K562 (cell line): ENCODE measurements at regions not wholly inside any gene's neighbourhood (a gene's known extent, or its start where the extent isn't known, plus 50 kb on each side); places are given as distances from the start of the nearest gene placed in this dataset.

Experiments used
- ATAC-seq: fragments of 200-7000 bp; cut with Tn5 transposase; 3 replicates; pipeline ENCODE4 v1.9.1; 2020; ENCODE audit warnings: moderate library complexity
- BruUV-seq: library from RNA; stranded (reverse); fragments of 400-500 nt; replicated peaks from 2 replicates; lab custom pipeline; 2021; lab: Mats Ljungman, UMichigan
- CTCF ChIA-PET: fragments of 300-600 bp; formaldehyde crosslinking; extraction: SDS; loops from one replicate; lab custom pipeline; 2021; ENCODE audit warnings: low intra/inter-chr PET ratio; lab: Yijun Ruan, JAX
- POLR2A ChIA-PET: fragments of 300-600, 350-650 bp; sonication (Branson Sonifier 250); formaldehyde crosslinking; extraction: SDS; loops from one replicate; lab custom pipeline; 2021; ENCODE audit warnings: antibody characterized with exemption, inconsistent platforms; lab: Yijun Ruan, JAX
- DNase-seq, 4 experiments: peaks; one replicate each; pipeline versions ENCODE4 v3.0.0 to v3.0.0-alpha.2; 2011 to 2018; ENCODE audit warnings: low spot score in 3 of 4, mixed read lengths in 3 of 4; ENCODE audit errors: extremely low read depth in 1 of 4
- FAIRE-seq: peaks from 2 replicates; lab custom pipeline; 2011; peaks lifted over from hg19 to GRCh38; lab: Jason Lieb, UNC
- H2AFZ ChIP-seq: 2 replicates; pipeline ENCODE4 v1.6.0; 2011; ENCODE audit warnings: low read depth, low read length, control low read depth, inconsistent platforms
- H3K27ac ChIP-seq: fragments of 200-600 bp; 3 replicates; pipeline ENCODE4 v1.8.0; 2011; ENCODE audit warnings: low read depth, mild to moderate bottlenecking, control low read depth, inconsistent platforms, low read length, moderate library complexity, mixed read lengths; ENCODE audit errors: extremely low read depth
- H3K27me3 ChIP-seq, 2 experiments: fragments of 300-600 bp in 1 of 2; 2 replicates in 1 of 2; 3 replicates in 1 of 2; pipeline versions ENCODE4 v1.6.0 to v1.8.0; 2011; ENCODE audit warnings: inconsistent platforms in 2 of 2, low read length in 2 of 2, mild to moderate bottlenecking in 1 of 2, mixed read lengths in 1 of 2, moderate library complexity in 1 of 2; ENCODE audit not compliant: control insufficient read depth in 2 of 2, insufficient read depth in 2 of 2
- H3K36me3 ChIP-seq: fragments of 300-600 bp; 3 replicates; pipeline ENCODE4 v1.8.0; 2011; ENCODE audit warnings: mild to moderate bottlenecking, low read length, inconsistent platforms; ENCODE audit not compliant: control insufficient read depth, insufficient read depth
- H3K4me1 ChIP-seq, 2 experiments: fragments of 200-600 bp in 1 of 2; replicated peaks in 1 of 2; 2 replicates in 1 of 2; 3 replicates in 1 of 2; pipeline versions ENCODE4 v1.5.1 to v1.8.0; 2011; ENCODE audit warnings: inconsistent platforms in 2 of 2, low read length in 2 of 2, mild to moderate bottlenecking in 1 of 2, mixed read lengths in 1 of 2, moderate library complexity in 1 of 2; ENCODE audit not compliant: control insufficient read depth in 2 of 2, insufficient read depth in 2 of 2
- H3K4me2 ChIP-seq: 2 replicates; pipeline ENCODE4 v1.6.1; 2011; ENCODE audit warnings: low read length, control low read depth, inconsistent platforms, mixed read lengths; ENCODE audit not compliant: insufficient read depth
- H3K4me3 ChIP-seq: fragments of 200-600 bp; sonication (generic), shearing (Covaris generic); 2 replicates; pipeline ENCODE4 v1.5.1; 2016; ENCODE audit warnings: control low read depth, inconsistent platforms
- H3K79me2 ChIP-seq: fragments of 200-600 bp; 3 replicates; pipeline ENCODE4 v1.8.0; 2011; ENCODE audit warnings: low read length, inconsistent platforms; ENCODE audit not compliant: control insufficient read depth, insufficient read depth
- H3K9ac ChIP-seq, 2 experiments: 2 replicates each; pipeline versions ENCODE4 v1.6.0 to v1.6.1; 2011; ENCODE audit warnings: low read depth in 2 of 2, low read length in 2 of 2, control low read depth in 1 of 2, inconsistent platforms in 1 of 2, mild to moderate bottlenecking in 1 of 2, mixed read lengths in 1 of 2; ENCODE audit not compliant: insufficient read depth in 1 of 2
- H3K9me1 ChIP-seq: one replicate; pipeline ENCODE4 v1.6.0; 2011; ENCODE audit warnings: inconsistent platforms, mild to moderate bottlenecking, low read length, moderate library complexity; ENCODE audit not compliant: control insufficient read depth, insufficient read depth
- H3K9me3 ChIP-seq: replicated peaks from 2 replicates; pipeline ENCODE4 v1.5.1; 2011; ENCODE audit warnings: low read depth, low read length, inconsistent platforms; ENCODE audit not compliant: control insufficient read depth, insufficient read depth
- H4K20me1 ChIP-seq: replicated peaks from 2 replicates; pipeline ENCODE4 v1.6.1; 2011; ENCODE audit warnings: low read length, inconsistent platforms, mixed read lengths; ENCODE audit not compliant: control insufficient read depth, insufficient read depth
- ASH1L ChIP-seq: fragments of 450-650 bp; IDR thresholded peaks from 2 replicates; pipeline ENCODE4 v1.6.1; 2018; ENCODE audit warnings: borderline replicate concordance, mild to moderate bottlenecking, low read depth; ENCODE audit not compliant: partially characterized antibody
- CBX1 ChIP-seq: sonication (generic); IDR thresholded peaks from 2 replicates; pipeline ENCODE4 v1.6.1; 2016; ENCODE audit warnings: antibody characterized with exemption, low read depth, mild to moderate bottlenecking
- GATAD2A ChIP-seq: fragments of 450-650 bp; IDR thresholded peaks from 2 replicates; pipeline ENCODE4 v1.6.1; 2017
- HOXB6 ChIP-seq: fragments of 250-450 bp; sonication (Bioruptor Pico); IDR thresholded peaks from 2 replicates; pipeline ENCODE4 v1.5.1; 2022; ENCODE audit warnings: mild to moderate bottlenecking, borderline replicate concordance
- RBM15 ChIP-seq: fragments of 200-400 bp; formaldehyde crosslinking; IDR thresholded peaks from 2 replicates; pipeline ENCODE4 v1.6.1; 2018; ENCODE audit warnings: mild to moderate bottlenecking, low read length, moderate library complexity; ENCODE audit not compliant: insufficient read depth
- RBM25 ChIP-seq: fragments of 200-400 bp; formaldehyde crosslinking; IDR thresholded peaks from 2 replicates; pipeline ENCODE4 v1.6.1; 2018; ENCODE audit warnings: low read length, low read depth, moderate library complexity; ENCODE audit not compliant: severe bottlenecking
- STAT5B ChIP-seq: fragments of 250-450 bp; sonication (Bioruptor Pico); IDR thresholded peaks from 2 replicates; pipeline ENCODE4 v1.8.0; 2021; ENCODE audit warnings: mild to moderate bottlenecking, inconsistent platforms
- YBX1 ChIP-seq: fragments of 450-650 bp; IDR thresholded peaks from 2 replicates; pipeline ENCODE4 v1.7.1; 2016; ENCODE audit warnings: mild to moderate bottlenecking
- ZNF140 ChIP-seq: fragments of 250-450 bp; sonication (Bioruptor Pico); IDR thresholded peaks from 2 replicates; pipeline ENCODE4 v1.8.0; 2021; ENCODE audit warnings: moderate library complexity, mild to moderate bottlenecking, inconsistent platforms
- WGBS: fragments of 100-300 bp; shearing (Covaris generic); methylation state at CpG from one replicate; pipeline ENCODE4 v1.1.6; 2016; ENCODE audit warnings: low coverage, mixed read lengths; ENCODE audit not compliant: insufficient coverage; ENCODE audit errors: missing lambda C conversion rate; 5-methylcytosine and 5-hydroxymethylcytosine counted together
- in situ Hi-C: fragments of 300-500 bp; cut with MboI; formaldehyde crosslinking; loops from 4 replicates; pipeline ENCODE4 v1.15.0; 2018; ENCODE audit warnings: inconsistent platforms, mixed read lengths
- intact Hi-C: fragments of 100-400 bp; cut with micrococcal nuclease; formaldehyde crosslinking; loops from 2 replicates; pipeline ENCODE4 v1.14.2; 2022
- TF ChIP-seq, protein P1 (sequence below): IDR thresholded peaks from 3 replicates; pipeline ENCODE4 v1.6.1; 2011; ENCODE audit warnings: borderline replicate concordance, mild to moderate bottlenecking; ENCODE audit not compliant: insufficient read length, insufficient read depth
- TF ChIP-seq, protein P2 (sequence below), 2 experiments: fragments of 200-800 bp in 1 of 2; sonication (Bioruptor generic) in 1 of 2; sonication (generic) in 1 of 2; formaldehyde crosslinking in 1 of 2; IDR thresholded peaks in 1 of 2; conservative IDR thresholded peaks in 1 of 2; 2 replicates each; pipeline versions ENCODE4 v1.5.0 to v1.6.1; 2016 to 2020; ENCODE audit warnings: missing compliant biosample characterization in 1 of 2, missing genetic modification characterization in 1 of 2, missing genetic modification reagents in 1 of 2
- TF ChIP-seq, protein P3 (sequence below): sonication (generic); formaldehyde crosslinking; IDR thresholded peaks from 2 replicates; pipeline ENCODE4 v1.4.0; 2020; ENCODE audit warnings: mild to moderate bottlenecking, missing genetic modification reagents

DNA sequence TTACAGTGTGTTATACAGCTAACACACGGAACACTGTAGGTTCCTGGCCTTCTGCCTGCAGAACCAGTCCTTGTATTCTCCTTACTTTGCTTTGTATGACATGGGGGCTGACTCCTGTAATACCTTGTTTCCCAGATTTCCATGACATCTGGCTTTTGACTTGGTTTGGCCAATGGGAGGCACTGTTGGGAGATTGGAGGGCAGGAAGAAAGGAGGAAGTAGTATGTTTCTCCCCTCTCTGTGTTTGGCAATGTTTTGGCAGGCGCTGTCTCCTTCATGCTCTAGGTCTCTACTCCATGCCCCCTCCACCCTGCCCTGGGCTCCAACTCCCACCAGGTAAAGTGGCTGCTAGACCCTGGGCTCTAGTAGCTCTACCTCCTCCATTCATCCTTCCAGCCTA lies 331.1 kb upstream of the SLC14A2 start:
- DNase-seq (no peak), ATAC-seq (no peak), FAIRE-seq (no peak)
- no CpG with 5 or more reads among the region's 2 CpGs for WGBS
- Histone ChIP-seq H2AFZ (no peak overlapping the region), H3K4me1 (no peaks in the 10 kb centered on the region), H3K36me3 (no peaks in the 10 kb centered on the region), H3K9me1 (no peaks in the 10 kb centered on the region), H3K9me3 (no peaks in the 10 kb centered on the region), H3K27me3 (no peaks in the 10 kb centered on the region), H3K4me2 (no peak overlapping the region), H3K27ac (no peak overlapping the region), H4K20me1 (no peaks in the 10 kb centered on the region), H3K9ac (no peak overlapping the region), H3K4me3 (no peak overlapping the region), H3K79me2 (no peaks in the 10 kb centered on the region)
- intact Hi-C loops = no loop called here
- no TSS peak for BruUV-seq
- POLR2A ChIA-PET = no interaction called here
- CTCF ChIA-PET = interaction anchor here (1.4 kb wide), 1 partner anchor 101 kb away, joined by 4 read pairs; no protein-coding TSS in a partner anchor
- no peak for TF ChIP-seq YBX1
- in situ Hi-C loops = no loop called here

DNA sequence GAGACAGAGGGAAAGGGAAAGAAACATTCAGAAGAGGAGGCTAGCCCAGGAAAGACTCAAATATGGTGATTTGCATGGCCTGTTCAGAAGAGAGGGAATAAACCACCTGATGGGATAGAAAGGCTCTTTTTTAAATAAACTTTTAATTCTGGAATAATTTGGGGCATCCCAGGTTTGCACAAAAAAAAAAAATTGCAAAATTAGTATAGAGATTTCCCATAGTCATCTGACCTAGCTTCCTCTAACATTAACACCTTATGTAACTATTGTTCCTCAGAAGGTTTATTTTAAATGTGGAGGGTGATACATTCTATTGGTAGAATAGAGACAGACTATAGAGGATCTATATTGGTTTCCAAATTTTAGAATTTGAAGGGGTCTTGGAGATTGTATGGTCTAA lies 330.4 kb upstream of the SLC14A2 start:
- Histone ChIP-seq H3K36me3 (no peaks in the 10 kb centered on the region), H3K27ac (no peak overlapping the region), H3K4me1 (no peaks in the 10 kb centered on the region), H3K9me3 (no peaks in the 10 kb centered on the region), H4K20me1 (no peaks in the 10 kb centered on the region), H3K9ac (no peak overlapping the region), H2AFZ (no peak overlapping the region), H3K79me2 (no peaks in the 10 kb centered on the region), H3K27me3 (no peaks in the 10 kb centered on the region), H3K4me3 (no peak overlapping the region), H3K9me1 (no peaks in the 10 kb centered on the region), H3K4me2 (no peak overlapping the region)
- ATAC-seq = no peak
- BruUV-seq = no TSS peak
- ChIA-PET CTCF (no interaction called here), POLR2A (no interaction called here)
- DNase-seq = no peak
- intact Hi-C loops (no loop called here), in situ Hi-C loops (no loop called here)
- FAIRE-seq = no peak
- TF ChIP-seq RBM25 (no peak), ZNF140 (CRISPR knock-in tag) (no peak), STAT5B (CRISPR knock-in tag) (no peak), ASH1L (no peak), GATAD2A (no peak), RBM15 (no peak), HOXB6 (no peak), CBX1 (no peak)
- TF ChIP-seq, protein P1, sequence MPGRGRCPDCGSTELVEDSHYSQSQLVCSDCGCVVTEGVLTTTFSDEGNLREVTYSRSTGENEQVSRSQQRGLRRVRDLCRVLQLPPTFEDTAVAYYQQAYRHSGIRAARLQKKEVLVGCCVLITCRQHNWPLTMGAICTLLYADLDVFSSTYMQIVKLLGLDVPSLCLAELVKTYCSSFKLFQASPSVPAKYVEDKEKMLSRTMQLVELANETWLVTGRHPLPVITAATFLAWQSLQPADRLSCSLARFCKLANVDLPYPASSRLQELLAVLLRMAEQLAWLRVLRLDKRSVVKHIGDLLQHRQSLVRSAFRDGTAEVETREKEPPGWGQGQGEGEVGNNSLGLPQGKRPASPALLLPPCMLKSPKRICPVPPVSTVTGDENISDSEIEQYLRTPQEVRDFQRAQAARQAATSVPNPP = no peak
- TF ChIP-seq, protein P2, sequence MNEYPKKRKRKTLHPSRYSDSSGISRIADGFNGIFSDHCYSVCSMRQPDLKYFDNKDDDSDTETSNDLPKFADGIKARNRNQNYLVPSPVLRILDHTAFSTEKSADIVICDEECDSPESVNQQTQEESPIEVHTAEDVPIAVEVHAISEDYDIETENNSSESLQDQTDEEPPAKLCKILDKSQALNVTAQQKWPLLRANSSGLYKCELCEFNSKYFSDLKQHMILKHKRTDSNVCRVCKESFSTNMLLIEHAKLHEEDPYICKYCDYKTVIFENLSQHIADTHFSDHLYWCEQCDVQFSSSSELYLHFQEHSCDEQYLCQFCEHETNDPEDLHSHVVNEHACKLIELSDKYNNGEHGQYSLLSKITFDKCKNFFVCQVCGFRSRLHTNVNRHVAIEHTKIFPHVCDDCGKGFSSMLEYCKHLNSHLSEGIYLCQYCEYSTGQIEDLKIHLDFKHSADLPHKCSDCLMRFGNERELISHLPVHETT (CRISPR knock-in tag; conservative IDR thresholded peaks at IDR 0.05 in 1 of 2, IDR thresholded peaks at IDR 0.05 in 1 of 2) = no peak
- TF ChIP-seq, protein P3, sequence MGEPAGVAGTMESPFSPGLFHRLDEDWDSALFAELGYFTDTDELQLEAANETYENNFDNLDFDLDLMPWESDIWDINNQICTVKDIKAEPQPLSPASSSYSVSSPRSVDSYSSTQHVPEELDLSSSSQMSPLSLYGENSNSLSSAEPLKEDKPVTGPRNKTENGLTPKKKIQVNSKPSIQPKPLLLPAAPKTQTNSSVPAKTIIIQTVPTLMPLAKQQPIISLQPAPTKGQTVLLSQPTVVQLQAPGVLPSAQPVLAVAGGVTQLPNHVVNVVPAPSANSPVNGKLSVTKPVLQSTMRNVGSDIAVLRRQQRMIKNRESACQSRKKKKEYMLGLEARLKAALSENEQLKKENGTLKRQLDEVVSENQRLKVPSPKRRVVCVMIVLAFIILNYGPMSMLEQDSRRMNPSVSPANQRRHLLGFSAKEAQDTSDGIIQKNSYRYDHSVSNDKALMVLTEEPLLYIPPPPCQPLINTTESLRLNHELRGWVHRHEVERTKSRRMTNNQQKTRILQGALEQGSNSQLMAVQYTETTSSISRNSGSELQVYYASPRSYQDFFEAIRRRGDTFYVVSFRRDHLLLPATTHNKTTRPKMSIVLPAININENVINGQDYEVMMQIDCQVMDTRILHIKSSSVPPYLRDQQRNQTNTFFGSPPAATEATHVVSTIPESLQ (CRISPR knock-in tag) = no peak
